Putamen (tissue), 1 donor: ENCODE measurements at regions not wholly inside any gene's neighbourhood (a gene's known extent, or its start where the extent isn't known, plus 50 kb on each side); places are given as distances from the start of the nearest gene placed in this dataset.

Experiments
- DNase-seq: peaks from one replicate; pipeline ENCODE4 v3.0.0-alpha.2; 2016; ENCODE audit warnings: low spot score

- no peak for DNase-seq
These were observed 392.9 kb upstream of the WWC1 start for GRCh38 chr5:167898361-167899042.

- DNase-seq = no peak
These were observed 391.9 kb upstream of the WWC1 start for GRCh38 chr5:167899490-167900070.

GRCh38 chr5:167900340-167900935 lies 391.0 kb upstream of the WWC1 start:
- no peak for DNase-seq

GRCh38 chr5:167902298-167902697 lies 389.1 kb upstream of the WWC1 start:
- DNase-seq = no peak

- DNase-seq = no peak
These were observed 388.2 kb upstream of the WWC1 start for GRCh38 chr5:167903243-167903642.

- peak; percentile 22 for DNase-seq
These were observed 387.8 kb upstream of the WWC1 start for GRCh38 chr5:167903659-167904058.

- DNase-seq = no peak
These were observed 385.3 kb upstream of the WWC1 start for GRCh38 chr5:167905919-167906853.

GRCh38 chr5:167908606-167909005 lies 382.8 kb upstream of the WWC1 start:
- no peak for DNase-seq

GRCh38 chr5:167912941-167913665 lies 378.3 kb upstream of the WWC1 start:
- DNase-seq = no peak

- DNase-seq = no peak
These were observed 376.2 kb upstream of the WWC1 start for GRCh38 chr5:167915237-167915636.

GRCh38 chr5:167916261-167916691 lies 375.2 kb upstream of the WWC1 start:
- no peak for DNase-seq

- DNase-seq = no peak
These were observed 374.7 kb upstream of the WWC1 start for GRCh38 chr5:167916706-167917105.

GRCh38 chr5:167918184-167918812 lies 373.1 kb upstream of the WWC1 start:
- no peak for DNase-seq

- DNase-seq = no peak
These were observed 372.5 kb upstream of the WWC1 start for GRCh38 chr5:167918813-167919483.

- no peak for DNase-seq
These were observed 370.9 kb upstream of the WWC1 start for GRCh38 chr5:167920589-167920988.

- no peak for DNase-seq
These were observed 369.6 kb upstream of the WWC1 start for GRCh38 chr5:167921796-167922195.

- no peak for DNase-seq
These were observed 368.0 kb upstream of the WWC1 start for GRCh38 chr5:167923396-167923795.

GRCh38 chr5:167929841-167930240 lies 361.6 kb upstream of the WWC1 start:
- DNase-seq = no peak

- no peak for DNase-seq
These were observed 356.9 kb upstream of the WWC1 start for GRCh38 chr5:167934551-167934971.

GRCh38 chr5:167936022-167936421 lies 355.4 kb upstream of the WWC1 start:
- no peak for DNase-seq
